Cerebellar nuclear complex (tissue), 1 donor: ENCODE measurements at regions not wholly inside any gene's neighbourhood (a gene's known extent, or its start where the extent isn't known, plus 50 kb on each side); places are given as distances from the start of the nearest gene placed in this dataset.

Experiments used
- DNase-seq, 2 experiments: peaks; one replicate each; lab custom pipeline; 2025; lab: John Stamatoyannopoulos, UW

DNA sequence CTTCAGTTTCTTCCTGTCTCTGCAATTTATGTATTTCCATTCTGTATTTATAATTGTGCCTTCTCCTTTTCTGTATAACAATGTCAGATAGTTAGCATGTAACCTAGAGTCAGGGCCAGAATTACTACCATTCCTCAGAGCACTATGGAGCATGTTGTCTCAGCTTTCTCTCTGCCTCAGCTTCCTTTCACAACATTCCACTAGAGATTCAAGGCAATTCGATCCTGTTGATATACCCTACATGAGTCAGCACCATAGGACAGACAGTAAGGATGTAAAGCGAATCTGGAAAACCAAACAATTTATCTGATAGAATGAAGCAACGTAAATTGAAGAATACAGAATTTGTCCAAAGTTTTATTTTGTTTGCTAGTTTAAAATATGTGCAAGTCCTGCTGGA lies 728.3 kb upstream of the SEMA6A start:
- no peak for DNase-seq

DNA sequence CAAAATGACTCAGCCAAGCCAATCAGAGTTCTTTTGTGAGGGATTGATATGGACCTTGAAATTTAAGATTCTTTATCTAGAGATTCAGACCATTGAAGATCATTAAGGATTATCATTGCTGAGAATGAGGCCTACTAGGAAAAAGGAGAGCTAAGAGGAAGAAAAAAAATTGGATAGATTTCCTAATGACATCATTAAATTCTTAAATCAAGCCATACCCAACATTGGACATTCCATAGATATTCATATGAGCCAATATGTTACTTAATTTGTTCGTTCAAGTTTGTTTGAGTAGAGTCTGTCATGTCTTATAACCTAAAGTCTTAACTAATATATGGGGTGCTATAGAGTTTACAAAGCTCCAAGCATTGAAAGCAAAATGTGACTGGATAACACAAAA lies 727.9 kb upstream of the SEMA6A start:
- DNase-seq = no peak

GRCh38 chr5:117299936-117300328 lies 725.3 kb upstream of the SEMA6A start:
- no peak for DNase-seq

DNA sequence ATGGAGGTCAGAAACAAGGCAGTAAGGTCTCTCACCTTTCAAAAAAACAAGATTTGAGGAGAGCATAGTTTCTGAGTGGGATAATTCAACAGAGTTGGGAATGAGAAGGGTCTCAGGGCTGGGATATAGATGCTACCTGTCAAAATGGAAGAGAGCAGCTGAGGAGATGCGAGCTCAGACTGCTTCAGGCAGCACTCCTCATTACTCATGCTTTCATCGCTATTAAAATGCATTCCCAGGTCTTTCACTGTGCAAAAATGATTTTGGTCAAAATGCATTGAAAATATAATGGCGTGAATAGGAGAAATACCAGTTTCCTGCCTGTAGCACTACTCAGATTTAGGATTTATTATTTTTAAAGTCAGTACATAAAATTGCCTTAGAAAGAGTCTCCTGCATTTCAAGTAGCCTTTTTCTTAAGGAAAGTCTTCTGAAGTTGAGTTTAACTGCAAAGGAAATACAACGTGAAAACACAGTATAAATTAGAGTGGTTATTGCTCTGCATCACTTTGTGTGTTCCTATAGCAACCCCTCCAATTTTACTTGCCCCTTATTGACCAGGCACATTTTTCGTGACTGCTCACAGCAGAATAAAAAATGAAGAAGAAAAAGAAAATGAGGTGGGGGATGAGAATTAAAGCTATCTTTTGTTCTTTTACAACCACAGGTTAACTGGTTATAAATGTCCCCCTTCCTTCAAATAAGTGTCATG lies 724.8 kb upstream of the SEMA6A start:
- no peak for DNase-seq

DNA sequence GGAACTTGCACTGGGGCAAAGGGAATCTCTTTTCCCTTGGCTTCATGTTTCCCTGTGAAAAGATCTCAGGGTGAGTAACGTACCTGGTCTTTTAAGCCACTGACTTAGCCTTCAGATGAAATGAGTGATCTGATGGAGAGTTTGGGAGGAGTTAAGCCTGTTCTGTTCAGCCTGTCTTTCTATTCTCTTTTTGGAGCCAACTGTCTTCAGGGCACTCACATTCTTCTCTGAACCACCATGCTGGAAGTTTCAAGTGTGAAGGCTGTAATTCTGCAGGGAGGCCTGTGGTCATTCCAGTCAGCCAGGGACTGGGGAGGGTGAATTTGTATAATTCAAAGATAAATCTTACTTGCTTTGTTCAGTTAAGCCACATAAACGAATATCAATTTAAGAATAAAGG lies 722.2 kb upstream of the SEMA6A start:
- DNase-seq = no peak

DNA sequence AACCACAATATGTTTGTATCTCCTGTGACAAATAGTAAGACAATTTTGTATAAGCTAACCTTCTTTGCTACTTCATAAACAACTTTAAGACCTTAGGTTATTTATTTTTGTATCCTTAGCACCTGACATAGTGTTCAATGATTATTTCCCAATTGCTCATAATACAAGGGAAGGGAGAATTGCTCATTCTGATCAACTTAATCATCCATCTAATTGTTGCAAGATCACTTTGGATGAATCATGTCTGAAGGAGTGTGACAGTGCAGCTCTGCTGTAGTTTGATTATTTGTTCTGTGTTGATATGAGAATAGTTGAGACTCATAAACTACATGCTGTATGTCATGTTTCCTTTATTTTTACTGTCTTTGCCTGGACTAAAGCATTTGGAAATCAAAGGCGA lies 721.3 kb upstream of the SEMA6A start:
- DNase-seq = no peak

GRCh38 chr5:117286813-117287212 lies 712.2 kb upstream of the SEMA6A start:
- no peak for DNase-seq

- DNase-seq = no peak
These were observed 697.0 kb upstream of the SEMA6A start for GRCh38 chr5:117271656-117272055.

DNA sequence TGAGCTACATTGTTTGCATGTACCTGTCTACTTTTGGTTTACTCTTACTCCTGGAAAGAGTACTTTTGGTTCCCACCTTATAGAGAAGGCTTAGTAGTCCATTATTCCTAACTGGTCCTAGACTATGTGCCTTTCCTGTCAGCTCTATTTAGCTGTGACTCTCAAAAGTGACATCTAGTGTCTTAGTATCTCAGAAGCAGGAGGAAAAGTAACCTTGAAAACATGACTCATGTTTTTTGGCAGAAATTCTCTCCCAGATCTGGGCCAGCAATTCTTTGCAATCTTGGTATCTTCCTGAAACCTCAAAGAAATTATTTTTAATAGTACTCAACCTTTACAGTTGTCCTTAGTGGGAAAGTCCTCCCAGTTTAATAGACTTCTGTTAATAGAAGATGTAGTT lies 691.7 kb upstream of the SEMA6A start:
- DNase-seq = no peak

DNA sequence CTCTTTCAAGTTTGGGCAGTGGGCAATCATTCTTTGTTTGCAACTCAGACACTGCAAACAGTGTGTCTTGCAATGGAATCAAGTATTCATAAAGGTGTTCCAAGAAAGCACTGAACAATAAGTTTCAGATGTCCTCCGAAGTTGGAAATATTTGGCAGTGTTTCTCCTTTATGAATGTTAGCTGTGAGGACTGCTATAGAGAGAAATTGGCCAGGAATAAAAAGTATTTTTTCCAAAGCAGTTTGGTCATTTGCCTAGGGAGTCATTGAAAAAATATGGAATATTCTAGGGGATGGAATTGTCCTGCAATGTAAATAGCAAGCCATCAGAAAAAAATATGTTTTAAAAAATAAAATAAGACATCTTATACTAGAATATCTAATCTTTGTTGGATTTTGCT lies 688.6 kb upstream of the SEMA6A start:
- DNase-seq = no peak

- no peak for DNase-seq
These were observed 688.0 kb upstream of the SEMA6A start for GRCh38 chr5:117262572-117263131.

DNA sequence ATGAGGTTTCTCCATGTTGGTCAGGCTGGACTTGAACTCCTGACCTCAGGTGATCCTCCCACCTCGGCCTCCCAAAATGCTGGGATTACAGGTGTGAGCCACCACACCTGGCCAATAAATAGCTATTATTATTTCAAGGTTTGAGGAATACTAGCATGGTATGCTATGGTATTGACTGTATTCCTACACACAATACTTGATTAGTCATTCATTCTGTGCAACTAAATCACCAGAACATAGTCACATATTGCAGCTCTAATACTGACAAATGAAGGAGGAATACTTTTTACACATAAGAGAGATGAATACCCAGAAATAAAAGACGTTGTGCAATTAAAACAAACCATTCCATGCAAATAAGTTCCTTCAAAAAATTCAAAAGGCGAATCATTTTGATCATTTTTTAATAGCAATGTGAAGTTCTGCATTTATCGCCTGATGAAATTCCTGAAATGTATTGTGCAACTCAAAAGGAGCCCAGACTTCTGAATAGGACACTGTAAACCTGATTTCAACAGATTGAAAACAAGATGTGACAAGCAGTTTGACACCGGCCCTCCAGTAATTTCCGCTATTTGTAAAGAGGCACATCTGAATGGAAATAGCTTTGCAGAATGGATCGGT lies 687.4 kb upstream of the SEMA6A start:
- no peak for DNase-seq

DNA sequence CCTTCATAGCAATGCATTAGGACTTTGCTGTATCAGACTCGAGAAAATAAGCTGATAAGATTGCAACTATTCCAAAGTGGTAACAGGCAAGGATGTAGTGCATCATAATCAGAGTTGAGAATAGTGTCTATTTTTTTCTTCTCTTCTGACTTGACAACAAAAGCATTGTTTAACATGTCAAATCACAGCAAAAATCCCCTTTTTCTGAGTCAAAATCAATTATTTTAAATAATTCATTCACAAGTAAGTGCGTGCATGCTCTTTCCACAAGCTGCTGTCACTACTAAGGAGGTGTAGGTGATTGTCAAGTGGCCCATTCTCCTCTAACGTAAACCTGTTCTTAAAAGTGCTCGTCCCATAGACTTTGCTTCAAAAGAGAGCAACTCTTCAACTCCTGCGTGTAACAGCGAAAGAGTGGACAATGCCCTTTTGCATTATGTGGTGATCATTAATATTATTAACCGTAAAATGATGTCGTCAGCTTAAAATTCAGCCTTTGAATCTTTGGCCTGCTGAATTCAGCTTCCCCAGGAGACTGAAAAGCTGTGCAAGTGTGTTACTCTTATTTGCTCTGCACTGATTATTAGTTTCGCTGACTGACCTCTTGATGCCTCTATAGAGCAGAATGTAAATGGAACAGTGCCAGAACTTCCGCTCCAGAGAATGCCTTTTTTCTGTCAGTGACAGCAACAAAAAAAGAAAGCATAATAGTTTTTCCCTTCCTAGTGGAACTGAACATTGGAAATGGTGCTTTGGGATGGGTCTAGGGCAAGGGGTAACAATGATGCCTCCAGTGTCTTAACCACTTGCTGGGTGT lies 680.8 kb upstream of the SEMA6A start:
- DNase-seq = no peak

DNA sequence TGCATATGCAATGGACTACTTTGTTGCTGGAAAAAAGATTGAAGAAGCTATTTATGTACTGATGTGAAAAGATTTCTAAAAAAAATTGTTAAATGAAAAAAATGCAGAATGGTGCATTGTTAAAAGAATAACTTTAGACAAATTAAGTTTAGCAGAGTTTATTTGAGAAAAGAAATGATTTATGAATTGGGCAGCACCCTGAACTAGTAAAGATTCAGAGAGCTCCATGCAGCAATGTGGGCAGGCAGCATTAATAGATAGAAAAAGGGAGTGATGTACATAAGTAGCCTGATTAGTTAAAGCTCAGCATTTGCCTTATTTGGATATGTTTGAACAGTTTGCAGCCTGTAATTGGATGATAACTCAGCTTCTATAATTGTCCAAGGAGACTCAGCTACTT lies 677.9 kb upstream of the SEMA6A start:
- no peak for DNase-seq

DNA sequence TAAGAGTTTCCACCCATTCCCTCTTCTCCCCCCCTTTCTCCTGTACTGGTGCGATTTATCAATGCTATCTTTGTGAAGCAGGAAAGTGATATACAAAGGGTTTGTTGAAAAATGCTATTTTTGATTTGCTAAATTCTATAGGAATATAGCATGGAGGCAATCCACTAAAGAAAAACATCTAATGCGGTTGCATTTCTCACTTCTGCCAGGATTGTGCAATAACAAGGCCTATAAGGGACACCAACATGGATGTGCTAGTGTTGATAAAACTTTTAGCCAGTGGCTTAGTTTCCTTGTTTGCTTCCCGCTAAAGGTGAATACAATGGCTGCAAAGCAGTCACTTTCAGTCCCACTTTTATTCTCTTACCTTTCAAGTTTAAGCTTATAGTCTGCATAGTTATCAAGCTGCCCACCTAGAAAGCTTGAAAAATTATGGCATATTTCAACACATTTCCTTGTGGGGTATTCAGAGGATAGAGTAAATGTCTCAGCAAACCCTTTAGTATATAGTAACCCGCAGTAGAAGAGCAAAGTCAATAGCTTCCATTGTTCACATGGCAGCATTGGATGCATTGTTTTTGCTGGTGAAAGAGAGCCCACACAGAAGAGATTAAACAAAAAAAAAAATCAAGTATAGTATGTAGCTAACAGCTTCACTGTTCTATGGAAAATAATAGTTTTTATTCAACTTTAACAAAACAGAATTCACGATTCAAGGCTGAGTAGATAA lies 674.6 kb upstream of the SEMA6A start:
- no peak for DNase-seq

- no peak for DNase-seq
These were observed 671.8 kb upstream of the SEMA6A start for GRCh38 chr5:117246424-117246823.

- DNase-seq = no peak
These were observed 670.5 kb upstream of the SEMA6A start for GRCh38 chr5:117245130-117245529.

GRCh38 chr5:117242028-117242427 lies 667.4 kb upstream of the SEMA6A start:
- DNase-seq = no peak

- no peak for DNase-seq
These were observed 662.3 kb upstream of the SEMA6A start for GRCh38 chr5:117236941-117237340.

DNA sequence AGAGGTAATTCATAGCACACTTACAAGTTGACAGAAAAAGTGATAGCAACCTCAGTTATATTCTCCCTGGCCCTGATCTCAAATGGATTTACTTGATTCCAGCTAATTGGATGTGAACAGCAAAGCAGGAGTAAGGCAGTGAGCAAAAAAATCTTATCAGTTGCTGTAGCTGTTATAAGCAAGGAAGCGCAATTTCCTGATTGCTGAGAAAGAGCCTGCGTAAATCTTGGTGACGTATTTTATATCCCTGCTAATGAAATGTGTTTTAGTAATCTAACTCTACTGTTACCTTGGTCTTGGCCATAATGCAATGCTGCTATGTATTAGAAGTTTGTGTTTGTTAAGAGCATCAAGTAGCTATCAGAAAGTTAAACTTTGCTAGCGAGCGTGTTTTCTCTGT lies 661.2 kb upstream of the SEMA6A start:
- no peak for DNase-seq

GRCh38 chr5:117230375-117230774 lies 655.8 kb upstream of the SEMA6A start:
- no peak for DNase-seq

DNA sequence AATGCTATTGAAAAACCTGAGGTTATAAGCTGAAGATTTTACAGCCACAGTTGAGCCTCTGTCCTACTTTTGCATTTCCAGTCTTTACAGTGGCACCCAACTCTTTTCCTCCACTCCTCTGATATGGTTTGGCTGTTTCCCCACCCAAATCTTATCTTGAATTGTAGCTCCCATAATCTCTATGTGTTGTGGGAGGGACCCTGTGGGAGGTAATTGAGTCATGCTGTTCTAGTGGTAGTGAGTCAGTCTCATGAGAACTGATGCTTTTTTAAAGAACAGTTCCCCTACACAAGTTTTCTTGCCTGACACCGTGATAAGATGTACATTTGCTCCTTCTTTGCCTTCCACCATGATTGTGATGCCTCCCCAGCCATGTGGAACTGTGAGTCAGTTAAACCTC lies 646.1 kb upstream of the SEMA6A start:
- DNase-seq = no peak
